Sigmoid colon (tissue), 4 donors: ENCODE measurements at regions not wholly inside any gene's neighbourhood (a gene's known extent, or its start where the extent isn't known, plus 50 kb on each side); places are given as distances from the start of the nearest gene placed in this dataset.

Experiments
- POLR2AphosphoS5 ChIP-seq, 4 donors: sonication (generic); formaldehyde crosslinking; IDR thresholded peaks; one replicate each; pipeline ENCODE4 v1.6.1; 2017; ENCODE audit warnings: antibody characterized with exemption in 4 of 4
- TF ChIP-seq, protein P1 (sequence below), 4 experiments: fragments of 450-650 bp in 3 of 4; fragments of 200-600 bp in 1 of 4; IDR thresholded peaks; one replicate each; pipeline ENCODE4 v1.5.1; 2016 to 2019; ENCODE audit warnings: antibody characterized with exemption in 4 of 4, mild to moderate bottlenecking in 3 of 4, moderate library complexity in 2 of 4

DNA sequence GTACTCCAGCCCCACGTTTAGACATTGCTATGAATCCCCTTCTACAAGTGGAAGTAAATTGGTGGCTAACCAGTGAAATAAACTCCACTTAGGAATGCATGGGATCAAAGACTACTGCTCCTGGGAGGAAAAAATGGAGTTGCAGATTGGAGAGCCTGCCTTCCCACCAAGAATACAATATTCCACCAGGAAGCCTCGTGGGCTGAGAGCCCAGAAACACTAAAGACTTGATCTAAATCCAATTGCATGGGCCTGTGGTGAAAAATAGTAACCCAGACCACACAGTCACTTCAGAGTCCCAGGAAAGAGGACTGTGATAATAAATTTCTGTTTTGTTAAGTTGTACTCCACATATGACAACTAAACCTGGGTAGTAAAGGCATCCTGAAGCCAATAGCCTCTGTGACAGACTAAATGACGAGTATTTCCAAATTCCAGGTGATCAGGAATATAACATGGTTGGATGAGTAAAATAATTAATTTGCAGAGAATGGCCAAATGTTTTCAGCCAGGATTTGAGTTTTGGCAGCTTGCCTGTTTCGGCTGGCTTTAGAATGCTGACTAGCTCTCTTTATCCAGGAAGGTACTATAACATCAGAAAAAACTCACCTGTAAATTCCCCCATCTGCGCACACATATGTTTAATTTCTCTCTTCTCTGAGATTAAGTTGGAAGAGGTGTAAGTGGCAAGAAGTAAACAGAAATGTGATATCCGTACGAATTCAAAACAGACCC is 480.3 kb downstream of the LIG4 start:
- TF ChIP-seq, protein P1, sequence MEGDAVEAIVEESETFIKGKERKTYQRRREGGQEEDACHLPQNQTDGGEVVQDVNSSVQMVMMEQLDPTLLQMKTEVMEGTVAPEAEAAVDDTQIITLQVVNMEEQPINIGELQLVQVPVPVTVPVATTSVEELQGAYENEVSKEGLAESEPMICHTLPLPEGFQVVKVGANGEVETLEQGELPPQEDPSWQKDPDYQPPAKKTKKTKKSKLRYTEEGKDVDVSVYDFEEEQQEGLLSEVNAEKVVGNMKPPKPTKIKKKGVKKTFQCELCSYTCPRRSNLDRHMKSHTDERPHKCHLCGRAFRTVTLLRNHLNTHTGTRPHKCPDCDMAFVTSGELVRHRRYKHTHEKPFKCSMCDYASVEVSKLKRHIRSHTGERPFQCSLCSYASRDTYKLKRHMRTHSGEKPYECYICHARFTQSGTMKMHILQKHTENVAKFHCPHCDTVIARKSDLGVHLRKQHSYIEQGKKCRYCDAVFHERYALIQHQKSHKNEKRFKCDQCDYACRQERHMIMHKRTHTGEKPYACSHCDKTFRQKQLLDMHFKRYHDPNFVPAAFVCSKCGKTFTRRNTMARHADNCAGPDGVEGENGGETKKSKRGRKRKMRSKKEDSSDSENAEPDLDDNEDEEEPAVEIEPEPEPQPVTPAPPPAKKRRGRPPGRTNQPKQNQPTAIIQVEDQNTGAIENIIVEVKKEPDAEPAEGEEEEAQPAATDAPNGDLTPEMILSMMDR (IDR thresholded peaks at IDR 0.05) = no peak
- TF ChIP-seq POLR2AphosphoS5 (IDR thresholded peaks at IDR 0.05) = no peak
